ENCODE measurements at regions not wholly inside any gene's neighbourhood (a gene's known extent, or its start where the extent isn't known, plus 50 kb on each side); places are given as distances from the start of the nearest gene placed in this dataset.

GRCh38 chr7:67359900-67360299 is 363.3 kb downstream of the TYW1 start:
- peaks cover 4% of the 10 kb centered on the region; the same call in 1 of the 3 replicates for H3K36me3 Mint-ChIP-seq (ENCODE audit: low read depth)
- no peak for ATAC-seq
- H3K27ac ChIP-seq (ENCODE audit: low read depth) = peak overlapping the region; percentile 57

More at GRCh38 chr7:67359900-67360299, 363.3 kb downstream of the TYW1 start:
- TF ChIP-seq CTCF (conservative IDR thresholded peaks at IDR 0.05; ENCODE audit: low read depth in 2 of 2) (no peak), ZNF462 (CRISPR knock-in tag; IDR thresholded peaks at IDR 0.05) (no peak), EZH2phosphoT487 (IDR thresholded peaks at IDR 0.05; ENCODE audit: unreplicated experiment) (no peak), REST (IDR thresholded peaks at IDR 0.05; ENCODE audit: unreplicated experiment) (no peak), ZNF114 (CRISPR knock-in tag; IDR thresholded peaks at IDR 0.05) (no peak), NANOG (IDR thresholded peaks at IDR 0.05; ENCODE audit: borderline replicate concordance) (no peak), ETS1 (IDR thresholded peaks at IDR 0.05) (no peak), POLR2AphosphoS5 (IDR thresholded peaks at IDR 0.05; ENCODE audit: low read depth) (no peak), STAT1 (IDR thresholded peaks at IDR 0.05; ENCODE audit: unreplicated experiment) (no peak), ZNF331 (CRISPR knock-in tag; IDR thresholded peaks at IDR 0.05; ENCODE audit: low read depth) (no peak), JUNB (IDR thresholded peaks at IDR 0.05; ENCODE audit: unreplicated experiment) (no peak), EZH2 (IDR thresholded peaks at IDR 0.05; ENCODE audit: low read depth, unreplicated experiment) (no peak), CREB1 (CRISPR knock-in tag; IDR thresholded peaks at IDR 0.05; ENCODE audit: low read depth) (no peak)
- H3K4me3 ChIP-seq = no peak overlapping the region
- Mint-ChIP-seq H3K9me3 (peaks cover 60% of the 10 kb centered on the region), H3K4me3 (no peak overlapping the region), H3K27ac (no peak overlapping the region), H3K27me3 (ENCODE audit: insufficient read depth, low read depth, poor library complexity) (peaks cover 7% of the 10 kb centered on the region), H3K4me1 (peaks cover 5% of the 10 kb centered on the region; the same call in 2 of the 3 replicates)
- H3K36me3 ChIP-seq (ENCODE audit: insufficient read depth) = no peaks in the 10 kb centered on the region
- H2AFZ ChIP-seq = peak overlapping the region; percentile 8; the same call in 1 of the 2 replicates
- no peaks in the 10 kb centered on the region; the same call in 1 of the 2 replicates for H3K4me1 ChIP-seq (ENCODE audit: insufficient read depth)
- no peaks in the 10 kb centered on the region for H3K9me2 ChIP-seq (ENCODE audit: insufficient read depth)
- H3K79me2 ChIP-seq (replicated peaks; ENCODE audit: insufficient read depth) = no peaks in the 10 kb centered on the region
- H3K4me2 ChIP-seq = peak overlapping the region; percentile 21; the same call in 1 of the 2 replicates
- H3F3A ChIP-seq (replicated peaks; ENCODE audit: low read depth) = peaks cover 8% of the 10 kb centered on the region
- peaks cover 15% of the 10 kb centered on the region for H3K27me3 ChIP-seq (ENCODE audit: insufficient read depth)
- H4K20me1 ChIP-seq (replicated peaks; ENCODE audit: insufficient read depth) = no peaks in the 10 kb centered on the region
- peak; percentile 30 for DNase-seq (ENCODE audit: low spot score)
